Fibroblast of lung (primary cell): ENCODE measurements at regions not wholly inside any gene's neighbourhood (a gene's known extent, or its start where the extent isn't known, plus 50 kb on each side); places are given as distances from the start of the nearest gene placed in this dataset.

Source experiments
- DNase-seq, 2 donors: peaks; one replicate each; pipeline versions ENCODE4 v3.0.0 to v3.0.0-alpha.2; 2010; ENCODE audit warnings: low read depth in 2 of 2
- H2AFZ ChIP-seq: 2 replicates; pipeline ENCODE4 v1.5.1; 2012; ENCODE audit warnings: low read length, control low read depth, inconsistent platforms
- H3K27ac ChIP-seq: 2 replicates; pipeline ENCODE4 v1.5.1; 2011; ENCODE audit warnings: low read length, control low read depth; ENCODE audit not compliant: insufficient read depth
- H3K27me3 ChIP-seq: 2 replicates; pipeline ENCODE4 v1.5.1; 2011; ENCODE audit warnings: mild to moderate bottlenecking, low read length; ENCODE audit not compliant: control insufficient read depth, insufficient read depth
- H3K36me3 ChIP-seq: 2 replicates; pipeline ENCODE4 v1.5.1; 2011; ENCODE audit warnings: low read length; ENCODE audit not compliant: control insufficient read depth, insufficient read depth
- H3K4me1 ChIP-seq: 2 replicates; pipeline ENCODE4 v1.5.1; 2011; ENCODE audit warnings: low read length; ENCODE audit not compliant: control insufficient read depth, insufficient read depth; ENCODE audit errors: extremely low read depth
- H3K4me2 ChIP-seq: 2 replicates; pipeline ENCODE4 v1.5.1; 2011; ENCODE audit warnings: low read length, control low read depth; ENCODE audit not compliant: insufficient read depth; ENCODE audit errors: extremely low read depth
- H3K4me3 ChIP-seq, 4 experiments: fragments of 200-600 bp in 1 of 4; sonication (generic) in 1 of 4; replicated peaks in 1 of 4; 2 replicates each; pipeline ENCODE4 v1.5.1; 2011 to 2016; ENCODE audit warnings: low read length in 4 of 4, low read depth in 3 of 4, mild to moderate bottlenecking in 3 of 4, control low read depth in 2 of 4, inconsistent platforms in 1 of 4, mixed read lengths in 1 of 4; ENCODE audit not compliant: insufficient read depth in 1 of 4; ENCODE audit errors: control extremely low read depth in 1 of 4
- H3K79me2 ChIP-seq: 2 replicates; pipeline ENCODE4 v1.5.1; 2012; ENCODE audit warnings: mild to moderate bottlenecking, low read length, inconsistent platforms; ENCODE audit not compliant: control insufficient read depth, insufficient read depth
- H3K9ac ChIP-seq: 2 replicates; pipeline ENCODE4 v1.5.1; 2011; ENCODE audit warnings: mild to moderate bottlenecking, low read length, control low read depth; ENCODE audit not compliant: insufficient read depth
- H3K9me3 ChIP-seq: 2 replicates; pipeline ENCODE4 v1.5.1; 2012; ENCODE audit warnings: low read depth, low read length; ENCODE audit not compliant: control insufficient read depth, insufficient read depth
- H4K20me1 ChIP-seq: 2 replicates; pipeline ENCODE4 v1.5.1; 2011; ENCODE audit warnings: low read length; ENCODE audit not compliant: control insufficient read depth, insufficient read depth; ENCODE audit errors: extremely low read depth
- EZH2 ChIP-seq: IDR thresholded peaks from 2 replicates; pipeline ENCODE4 v1.5.1; 2012; ENCODE audit warnings: low read length, control low read depth, mild to moderate bottlenecking; ENCODE audit errors: missing control alignments
- TF ChIP-seq, protein P1 (sequence below), 2 donors: IDR thresholded peaks in 1 of 2; conservative IDR thresholded peaks in 1 of 2; 1 replicate in 1 of 2; 2 replicates in 1 of 2; pipeline ENCODE4 v1.5.1; 2011 to 2012; ENCODE audit warnings: low read length in 2 of 2, control low read depth in 1 of 2, inconsistent platforms in 1 of 2, low read depth in 1 of 2, mild to moderate bottlenecking in 1 of 2

DNA sequence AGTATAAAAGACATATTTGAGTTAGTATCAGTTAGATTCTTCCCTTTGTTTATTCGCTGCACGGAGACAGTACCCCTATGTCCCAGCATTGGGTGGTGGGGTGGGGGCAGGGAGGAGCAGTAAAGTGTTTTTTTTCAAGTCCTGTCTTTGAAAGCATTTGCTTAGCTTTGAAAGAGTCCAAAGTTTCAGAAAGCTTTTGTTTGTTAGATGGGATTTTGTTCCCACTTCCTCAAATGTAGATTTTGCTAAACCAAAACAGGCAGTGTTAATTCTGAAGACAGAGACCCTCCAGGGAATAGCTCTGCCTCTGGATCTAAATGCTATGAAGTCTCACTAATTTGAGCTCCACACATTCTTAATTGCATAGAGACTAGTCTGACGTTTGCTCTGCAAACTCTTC lies 114.6 kb upstream of the KCNAB1 start:
- no peaks in the 10 kb centered on the region for H3K27me3 ChIP-seq
- no peaks in the 10 kb centered on the region for H3K79me2 ChIP-seq
- DNase-seq, result no peak
- H3K4me1 ChIP-seq, result no peaks in the 10 kb centered on the region
- H2AFZ ChIP-seq, result no peak overlapping the region
- H3K9me3 ChIP-seq, result no peaks in the 10 kb centered on the region
- H3K4me2 ChIP-seq, result no peak overlapping the region
- TF ChIP-seq, protein P1, sequence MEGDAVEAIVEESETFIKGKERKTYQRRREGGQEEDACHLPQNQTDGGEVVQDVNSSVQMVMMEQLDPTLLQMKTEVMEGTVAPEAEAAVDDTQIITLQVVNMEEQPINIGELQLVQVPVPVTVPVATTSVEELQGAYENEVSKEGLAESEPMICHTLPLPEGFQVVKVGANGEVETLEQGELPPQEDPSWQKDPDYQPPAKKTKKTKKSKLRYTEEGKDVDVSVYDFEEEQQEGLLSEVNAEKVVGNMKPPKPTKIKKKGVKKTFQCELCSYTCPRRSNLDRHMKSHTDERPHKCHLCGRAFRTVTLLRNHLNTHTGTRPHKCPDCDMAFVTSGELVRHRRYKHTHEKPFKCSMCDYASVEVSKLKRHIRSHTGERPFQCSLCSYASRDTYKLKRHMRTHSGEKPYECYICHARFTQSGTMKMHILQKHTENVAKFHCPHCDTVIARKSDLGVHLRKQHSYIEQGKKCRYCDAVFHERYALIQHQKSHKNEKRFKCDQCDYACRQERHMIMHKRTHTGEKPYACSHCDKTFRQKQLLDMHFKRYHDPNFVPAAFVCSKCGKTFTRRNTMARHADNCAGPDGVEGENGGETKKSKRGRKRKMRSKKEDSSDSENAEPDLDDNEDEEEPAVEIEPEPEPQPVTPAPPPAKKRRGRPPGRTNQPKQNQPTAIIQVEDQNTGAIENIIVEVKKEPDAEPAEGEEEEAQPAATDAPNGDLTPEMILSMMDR (conservative IDR thresholded peaks at IDR 0.05 in 1 of 2, IDR thresholded peaks at IDR 0.05 in 1 of 2; ENCODE audit: low read depth in 1 of 2, low read length in 2 of 2), result no peak
- no peak for TF ChIP-seq EZH2
- no peaks in the 10 kb centered on the region for H4K20me1 ChIP-seq
- H3K36me3 ChIP-seq, result no peaks in the 10 kb centered on the region
- no peak overlapping the region for H3K9ac ChIP-seq
- no peak overlapping the region for H3K4me3 ChIP-seq
- H3K27ac ChIP-seq, result no peak overlapping the region

DNA sequence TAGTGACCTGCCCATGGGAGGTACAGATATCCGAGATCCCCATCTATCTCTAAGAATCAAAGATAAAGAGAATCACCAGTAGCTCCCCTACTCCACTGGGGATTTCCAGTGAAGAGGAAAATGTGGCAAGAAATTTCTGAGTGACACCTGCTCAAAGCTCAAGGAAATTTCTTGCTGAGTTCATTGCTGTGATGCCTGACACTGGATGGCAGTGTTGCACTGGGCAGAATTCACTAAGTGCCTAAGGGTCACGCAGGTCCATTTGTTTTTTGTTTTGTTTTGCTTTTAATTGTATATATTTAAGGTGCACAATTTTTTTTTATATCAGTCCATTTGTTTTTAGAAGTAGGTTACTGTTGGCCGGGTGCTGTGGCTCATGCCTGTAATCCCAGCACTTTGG lies 109.5 kb upstream of the KCNAB1 start:
- no peak for DNase-seq
- TF ChIP-seq, protein P1 (conservative IDR thresholded peaks at IDR 0.05 in 1 of 2, IDR thresholded peaks at IDR 0.05 in 1 of 2; ENCODE audit: low read depth in 1 of 2, low read length in 2 of 2), result no peak
- TF ChIP-seq EZH2, result no peak
- no peak overlapping the region for H3K4me2 ChIP-seq
- no peaks in the 10 kb centered on the region for H3K36me3 ChIP-seq
- no peak overlapping the region for H3K27ac ChIP-seq
- no peak overlapping the region for H2AFZ ChIP-seq
- no peaks in the 10 kb centered on the region for H3K79me2 ChIP-seq
- no peaks in the 10 kb centered on the region for H4K20me1 ChIP-seq
- no peak overlapping the region for H3K9ac ChIP-seq
- no peaks in the 10 kb centered on the region for H3K9me3 ChIP-seq
- H3K27me3 ChIP-seq, result no peaks in the 10 kb centered on the region
- no peaks in the 10 kb centered on the region for H3K4me1 ChIP-seq
- H3K4me3 ChIP-seq, result no peak overlapping the region

DNA sequence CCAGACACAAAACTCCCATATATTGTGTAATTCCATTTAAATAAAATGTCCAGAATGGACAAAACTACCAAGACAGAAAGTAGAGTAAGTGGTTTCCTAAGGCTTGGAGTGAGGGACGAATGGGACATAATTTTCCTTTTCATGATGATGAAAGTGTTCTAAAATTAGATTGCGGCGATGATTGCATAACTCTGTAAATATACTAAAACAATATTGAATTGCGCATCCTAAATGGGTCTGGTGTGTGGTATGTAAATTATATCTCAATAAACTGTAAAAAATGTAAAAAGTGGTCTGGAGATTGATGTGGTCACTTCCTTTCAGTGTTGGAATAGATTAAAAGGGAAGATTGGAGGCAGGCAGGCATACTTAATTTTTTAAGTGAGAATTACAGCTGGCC lies 105.9 kb upstream of the KCNAB1 start:
- Histone ChIP-seq H3K36me3 (no peaks in the 10 kb centered on the region), H3K4me1 (no peaks in the 10 kb centered on the region), H3K9me3 (no peaks in the 10 kb centered on the region), H4K20me1 (no peaks in the 10 kb centered on the region), H3K27me3 (no peaks in the 10 kb centered on the region), H3K79me2 (no peaks in the 10 kb centered on the region), H3K4me2 (no peak overlapping the region), H2AFZ (no peak overlapping the region), H3K27ac (no peak overlapping the region), H3K9ac (no peak overlapping the region), H3K4me3 (no peak overlapping the region)
- DNase-seq, result no peak
- no peak for TF ChIP-seq EZH2
- TF ChIP-seq, protein P1 (conservative IDR thresholded peaks at IDR 0.05 in 1 of 2, IDR thresholded peaks at IDR 0.05 in 1 of 2; ENCODE audit: low read depth in 1 of 2, low read length in 2 of 2), result no peak
